GDM1 (cell line): ENCODE measurements at regions not wholly inside any gene's neighbourhood (a gene's known extent, or its start where the extent isn't known, plus 50 kb on each side); places are given as distances from the start of the nearest gene placed in this dataset.
"Not testable (repeated sequence)": the region's sequence is repeated elsewhere in the genome, so short reads cannot be mapped to it uniquely, and the experiment has no call there.

Experiments used
- DNase-seq: peaks from one replicate; lab custom pipeline; 2025; lab: John Stamatoyannopoulos, UW

- not testable (repeated sequence) for DNase-seq
Observed at GRCh38 chr1:70751676-70752287, 295.8 kb downstream of the PTGER3 start.

- DNase-seq = no peak
Observed at GRCh38 chr1:70754701-70755100, 292.9 kb downstream of the PTGER3 start.

- no peak for DNase-seq
Observed at GRCh38 chr1:70760154-70760553, 287.5 kb downstream of the PTGER3 start.

GRCh38 chr1:70762386-70762785 lies 285.2 kb downstream of the PTGER3 start:
- DNase-seq = no peak

- peak; percentile 50 for DNase-seq
Observed at GRCh38 chr1:70764747-70765146, 282.9 kb downstream of the PTGER3 start.

- DNase-seq = no peak
Observed at GRCh38 chr1:70767377-70767776, 280.2 kb downstream of the PTGER3 start.

GRCh38 chr1:70768216-70768615 lies 279.4 kb downstream of the PTGER3 start:
- DNase-seq = no peak

- DNase-seq = no peak
Observed at GRCh38 chr1:70778056-70778762, 269.4 kb downstream of the PTGER3 start.

- DNase-seq = no peak
Observed at GRCh38 chr1:70778934-70779333, 268.7 kb downstream of the PTGER3 start.

GRCh38 chr1:70779571-70779970 lies 268.0 kb downstream of the PTGER3 start:
- no peak for DNase-seq

- DNase-seq = no peak
Observed at GRCh38 chr1:70785287-70785686, 262.3 kb downstream of the PTGER3 start.

GRCh38 chr1:70790232-70790923 lies 257.2 kb downstream of the PTGER3 start:
- DNase-seq = no peak

- not testable (repeated sequence) for DNase-seq
Observed at GRCh38 chr1:70795064-70795463, 252.6 kb downstream of the PTGER3 start.

- DNase-seq = not testable (repeated sequence)
Observed at GRCh38 chr1:70796298-70796697, 251.3 kb downstream of the PTGER3 start.

GRCh38 chr1:70802625-70803024 lies 245.0 kb downstream of the PTGER3 start:
- not testable (repeated sequence) for DNase-seq

- DNase-seq = no peak
Observed at GRCh38 chr1:70805641-70806040, 242.0 kb downstream of the PTGER3 start.

- DNase-seq = no peak
Observed at GRCh38 chr1:70807088-70807664, 240.4 kb downstream of the PTGER3 start.

GRCh38 chr1:70809069-70809468 lies 238.5 kb downstream of the PTGER3 start:
- no peak for DNase-seq

GRCh38 chr1:70811815-70812214 lies 235.8 kb downstream of the PTGER3 start:
- DNase-seq = no peak

GRCh38 chr1:70812442-70813109 lies 235.0 kb downstream of the PTGER3 start:
- no peak for DNase-seq

GRCh38 chr1:70818401-70818800 lies 229.2 kb downstream of the PTGER3 start:
- DNase-seq = no peak

GRCh38 chr1:70819231-70819630 lies 228.4 kb downstream of the PTGER3 start:
- no peak for DNase-seq
